Panc1 (cell line): ENCODE measurements at regions not wholly inside any gene's neighbourhood (a gene's known extent, or its start where the extent isn't known, plus 50 kb on each side); places are given as distances from the start of the nearest gene placed in this dataset.

ENCODE experiments used
- ATAC-seq: fragments of 200-7000 bp; cut with Tn5 transposase; 2 replicates; pipeline ENCODE4 v1.9.1; 2020; ENCODE audit warnings: mild to moderate bottlenecking, moderate library complexity
- BruUV-seq: library from RNA; stranded (reverse); fragments of 400-500 nt; replicated peaks from 2 replicates; lab custom pipeline; 2021; lab: Mats Ljungman, UMichigan
- CTCF ChIA-PET: fragments of 300-600 bp; sonication (Branson Sonifier 250); formaldehyde crosslinking; loops from one replicate; lab custom pipeline; 2022; ENCODE audit warnings: antibody characterized with exemption; lab: Charles Lee
- POLR2A ChIA-PET: fragments of 300-600 bp; sonication (Branson Sonifier 250); formaldehyde crosslinking; loops from one replicate; lab custom pipeline; 2022; ENCODE audit warnings: antibody characterized with exemption; lab: Charles Lee
- DNase-seq: peaks from one replicate; pipeline ENCODE4 v3.0.0-alpha.2; 2010; ENCODE audit warnings: low read depth, low spot score
- H3K27ac ChIP-seq: 2 replicates; pipeline ENCODE4 v1.5.1; 2011; ENCODE audit warnings: mild to moderate bottlenecking, low read length, inconsistent platforms
- H3K27me3 ChIP-seq: fragments of 200-500 bp; sonication (Bioruptor generic); 2 replicates; pipeline ENCODE4 v1.6.0; 2014; ENCODE audit warnings: low read length, inconsistent platforms; ENCODE audit not compliant: control insufficient read depth, insufficient read depth
- H3K36me3 ChIP-seq: fragments of 200-500 bp; sonication (Bioruptor generic); 2 replicates; pipeline ENCODE4 v1.5.1; 2014; ENCODE audit warnings: inconsistent platforms, mild to moderate bottlenecking, low read length, moderate library complexity; ENCODE audit not compliant: control insufficient read depth, insufficient read depth
- H3K4me1 ChIP-seq: 2 replicates; pipeline ENCODE4 v1.5.1; 2011; ENCODE audit warnings: inconsistent platforms, mild to moderate bottlenecking, low read length, moderate library complexity; ENCODE audit not compliant: control insufficient read depth, insufficient read depth
- H3K4me3 ChIP-seq, 2 experiments: 2 replicates each; pipeline ENCODE4 v1.5.1; 2011 to 2012; ENCODE audit warnings: low read depth in 2 of 2, low read length in 2 of 2, mild to moderate bottlenecking in 2 of 2, inconsistent platforms in 1 of 2, moderate library complexity in 1 of 2
- H3K9me3 ChIP-seq: fragments of 200-500 bp; sonication (Bioruptor generic); 2 replicates; pipeline ENCODE4 v1.5.1; 2014; ENCODE audit warnings: low read depth, mild to moderate bottlenecking, inconsistent platforms, low read length, moderate library complexity; ENCODE audit not compliant: control insufficient read depth, insufficient read depth
- CTCF ChIP-seq: fragments of 450-650 bp; IDR thresholded peaks from 2 replicates; pipeline ENCODE4 v1.5.1; 2017; ENCODE audit warnings: mild to moderate bottlenecking
- REST ChIP-seq, 2 experiments: IDR thresholded peaks; 2 replicates each; pipeline ENCODE4 v1.6.1; 2011 to 2012; ENCODE audit warnings: low read depth in 2 of 2, control low read depth in 1 of 2, low read length in 1 of 2, mild to moderate bottlenecking in 1 of 2, moderate library complexity in 1 of 2; ENCODE audit not compliant: insufficient read depth in 1 of 2
- SIN3A ChIP-seq: IDR thresholded peaks from 2 replicates; pipeline ENCODE4 v1.6.1; 2012; ENCODE audit warnings: low read depth, mild to moderate bottlenecking, low read length, moderate library complexity, borderline replicate concordance; ENCODE audit not compliant: insufficient read depth
- TCF7L2 ChIP-seq: IDR thresholded peaks from 2 replicates; pipeline ENCODE4 v1.6.1; 2011; ENCODE audit warnings: mild to moderate bottlenecking, low read depth, low read length, inconsistent platforms
- in situ Hi-C: cut with HindIII; loops from 2 replicates; pipeline ENCODE4 v1.10.0; 2016; ENCODE audit warnings: low sequenced_read_pairs, low pct_unique_long_range_greater_than_20kb
- intact Hi-C: fragments of 100-400 bp; cut with micrococcal nuclease; formaldehyde crosslinking; loops from one replicate; pipeline ENCODE4 v1.10.0; 2022; ENCODE audit not compliant: unreplicated experiment

DNA sequence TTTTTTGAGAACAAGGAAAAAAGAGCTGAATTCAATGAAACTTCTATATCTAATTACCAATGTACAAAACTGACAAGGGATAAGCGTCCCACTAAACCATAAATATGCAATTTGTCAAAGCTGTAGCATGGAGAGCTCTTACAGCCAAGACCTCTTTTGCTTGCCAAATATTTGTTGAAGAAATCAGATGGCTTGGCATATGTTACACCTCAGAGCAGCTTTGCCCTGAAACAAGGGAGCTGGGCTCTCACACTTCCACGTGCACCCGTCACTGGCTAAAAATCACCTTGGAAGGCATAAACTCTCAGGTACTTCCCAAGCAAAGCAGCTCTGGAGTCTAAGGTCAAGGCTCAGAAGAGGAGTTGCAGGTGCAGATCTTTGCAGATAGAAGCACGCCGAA, 324.7 kb upstream of the SLCO3A1 start:
- in situ Hi-C loops (no loop called here), intact Hi-C loops (no loop called here)
- BruUV-seq = no TSS peak
- ChIA-PET CTCF (no interaction called here), POLR2A (no interaction called here)
- no peaks in the 10 kb centered on the region for H3K27me3 ChIP-seq
- no peaks in the 10 kb centered on the region for H3K9me3 ChIP-seq
- DNase-seq (no peak), ATAC-seq (no peak)
- H3K4me1 ChIP-seq = no peaks in the 10 kb centered on the region
- TF ChIP-seq REST (IDR thresholded peaks at IDR 0.05; ENCODE audit: insufficient read depth in 1 of 2, low read depth in 2 of 2, low read length in 1 of 2) = no peak
- H3K4me3 ChIP-seq = no peak overlapping the region
- no peak overlapping the region for H3K27ac ChIP-seq
- no peaks in the 10 kb centered on the region for H3K36me3 ChIP-seq

- Histone ChIP-seq H3K4me3 (no peak overlapping the region), H3K27me3 (no peaks in the 10 kb centered on the region), H3K36me3 (no peaks in the 10 kb centered on the region), H3K9me3 (no peaks in the 10 kb centered on the region), H3K27ac (no peak overlapping the region), H3K4me1 (no peaks in the 10 kb centered on the region)
- TF ChIP-seq CTCF = no peak
- TF ChIP-seq TCF7L2 = no peak
- no peak for TF ChIP-seq SIN3A
- no peak for TF ChIP-seq REST (IDR thresholded peaks at IDR 0.05; ENCODE audit: insufficient read depth in 1 of 2, low read depth in 2 of 2, low read length in 1 of 2)
- ATAC-seq (no peak), DNase-seq (no peak)
- in situ Hi-C loops (no loop called here), intact Hi-C loops (no loop called here)
- BruUV-seq = no TSS peak
- ChIA-PET POLR2A (no interaction called here), CTCF (no interaction called here)
These were observed 324.0 kb upstream of the SLCO3A1 start for GRCh38 chr15:91529534-91529933.
